H1 (cell line): ENCODE measurements at regions not wholly inside any gene's neighbourhood (a gene's known extent, or its start where the extent isn't known, plus 50 kb on each side); places are given as distances from the start of the nearest gene placed in this dataset.

ENCODE experiments used
- CTCF ChIA-PET: fragments of 300-600 bp; sonication (Branson Sonifier 250); formaldehyde crosslinking; loops from one replicate; lab custom pipeline; 2021; ENCODE audit not compliant: partially characterized antibody; lab: Charles Lee
- POLR2A ChIA-PET: fragments of 300-600 bp; sonication (Branson Sonifier 250); formaldehyde crosslinking; loops from one replicate; lab custom pipeline; 2021; ENCODE audit warnings: inconsistent platforms; ENCODE audit not compliant: partially characterized antibody; lab: Charles Lee
- DNase-seq, 2 experiments: peaks; one replicate each; pipeline versions ENCODE4 v3.0.0 to v3.0.0-alpha.2; 2010 to 2022; ENCODE audit warnings: low spot score in 2 of 2, low read depth in 1 of 2, mixed read lengths in 1 of 2
- FAIRE-seq: peaks from 2 replicates; lab custom pipeline; 2011; peaks lifted over from hg19 to GRCh38; lab: Jason Lieb, UNC
- H2AFZ ChIP-seq: 2 replicates; pipeline ENCODE4 v1.8.1; 2012; ENCODE audit warnings: low read length, inconsistent platforms
- H2AK5ac ChIP-seq: 2 replicates; pipeline ENCODE4 v1.6.1; 2013; ENCODE audit warnings: low read depth, low read length
- H2BK120ac ChIP-seq: replicated peaks from 2 replicates; pipeline ENCODE3; 2013; ENCODE audit warnings: low read depth, low read length, inconsistent platforms
- H2BK12ac ChIP-seq: 2 replicates; pipeline ENCODE4 v1.6.1; 2013; ENCODE audit warnings: low read depth, low read length
- H2BK15ac ChIP-seq: 2 replicates; pipeline ENCODE4 v1.6.1; 2013; ENCODE audit warnings: low read length
- H2BK20ac ChIP-seq: 2 replicates; pipeline ENCODE4 v1.6.1; 2013; ENCODE audit warnings: low read length
- H2BK5ac ChIP-seq: 2 replicates; pipeline ENCODE4 v1.6.1; 2013; ENCODE audit warnings: low read depth, low read length
- H3K14ac ChIP-seq: 2 replicates; pipeline ENCODE4 v1.6.1; 2013; ENCODE audit warnings: inconsistent platforms; ENCODE audit not compliant: insufficient read length
- H3K18ac ChIP-seq: 2 replicates; pipeline ENCODE4 v1.6.1; 2013; ENCODE audit warnings: low read length; ENCODE audit errors: extremely low read depth
- H3K23ac ChIP-seq: 2 replicates; pipeline ENCODE4 v1.6.1; 2013; ENCODE audit warnings: inconsistent platforms; ENCODE audit not compliant: insufficient read length
- H3K23me2 ChIP-seq: 2 replicates; pipeline ENCODE4 v1.6.1; 2013; ENCODE audit warnings: low read depth, low read length
- H3K27ac ChIP-seq: 2 replicates; pipeline ENCODE4 v1.6.1; 2011; ENCODE audit warnings: low read depth, low read length, inconsistent platforms
- H3K27me3 ChIP-seq, 4 experiments: replicated peaks in 1 of 4; 1 replicate in 1 of 4; 2 replicates in 3 of 4; pipeline versions ENCODE4 v1.6.1 to v1.8.1; 2011 to 2013; ENCODE audit warnings: low read length in 3 of 4, mild to moderate bottlenecking in 3 of 4, inconsistent platforms in 2 of 4, mixed read lengths in 2 of 4, moderate library complexity in 1 of 4; ENCODE audit not compliant: control insufficient read depth in 3 of 4, insufficient read depth in 3 of 4; ENCODE audit errors: extremely low read depth in 1 of 4
- H3K36me3 ChIP-seq, 4 experiments: 2 replicates each; pipeline versions ENCODE4 v1.6.1 to v1.8.1; 2011 to 2013; ENCODE audit warnings: mild to moderate bottlenecking in 4 of 4, low read length in 3 of 4, moderate library complexity in 2 of 4, control low read depth in 1 of 4, inconsistent platforms in 1 of 4; ENCODE audit not compliant: insufficient read depth in 4 of 4, control insufficient read depth in 2 of 4
- H3K4ac ChIP-seq: replicated peaks from 2 replicates; pipeline ENCODE3; 2013; ENCODE audit warnings: low read length, low read depth, mixed read lengths, inconsistent platforms; ENCODE audit not compliant: insufficient read length
- H3K4me1 ChIP-seq, 4 experiments: replicated peaks in 1 of 4; 1 replicate in 1 of 4; 2 replicates in 3 of 4; pipeline versions ENCODE4 v1.6.1 to v1.8.1; 2011 to 2013; ENCODE audit warnings: low read length in 3 of 4, inconsistent platforms in 2 of 4, mixed read lengths in 1 of 4; ENCODE audit not compliant: insufficient read depth in 4 of 4, control insufficient read depth in 3 of 4
- H3K4me2 ChIP-seq, 2 experiments: 2 replicates each; pipeline versions ENCODE4 v1.6.1 to v1.8.1; 2011 to 2013; ENCODE audit warnings: low read depth in 2 of 2, low read length in 2 of 2, control low read depth in 1 of 2, inconsistent platforms in 1 of 2, mild to moderate bottlenecking in 1 of 2; ENCODE audit not compliant: insufficient read depth in 1 of 2
- H3K4me3 ChIP-seq, 4 experiments: fragments of 200-600, 300-600 bp in 1 of 4; sonication (generic), shearing (Covaris generic), sonication (Bioruptor Twin) in 1 of 4; 2 replicates each; pipeline versions ENCODE4 v1.5.1 to v1.8.1; 2011 to 2016; ENCODE audit warnings: low read length in 4 of 4, low read depth in 3 of 4, control low read depth in 2 of 4, inconsistent platforms in 2 of 4, mild to moderate bottlenecking in 2 of 4, mixed read lengths in 1 of 4, moderate library complexity in 1 of 4; ENCODE audit not compliant: insufficient read depth in 2 of 4; ENCODE audit errors: extremely low read depth in 1 of 4
- H3K56ac ChIP-seq: replicated peaks from 2 replicates; pipeline ENCODE3; 2013; ENCODE audit warnings: low read depth, mild to moderate bottlenecking, mixed read lengths, low read length, inconsistent platforms; ENCODE audit not compliant: insufficient read length
- H3K79me1 ChIP-seq: 2 replicates; pipeline ENCODE4 v1.6.1; 2013; ENCODE audit warnings: low read depth, low read length, control low read depth
- H3K79me2 ChIP-seq, 2 experiments: 2 replicates each; pipeline versions ENCODE4 v1.6.1 to v1.8.1; 2012 to 2013; ENCODE audit warnings: low read length in 2 of 2, mild to moderate bottlenecking in 2 of 2, inconsistent platforms in 1 of 2; ENCODE audit not compliant: insufficient read depth in 2 of 2, control insufficient read depth in 1 of 2
- H3K9ac ChIP-seq, 4 experiments: replicated peaks in 1 of 4; 1 replicate in 1 of 4; 2 replicates in 3 of 4; pipeline versions ENCODE4 v1.6.1 to v1.8.1; 2011 to 2013; ENCODE audit warnings: low read depth in 3 of 4, low read length in 3 of 4, control low read depth in 2 of 4, mild to moderate bottlenecking in 2 of 4, moderate library complexity in 2 of 4, inconsistent platforms in 1 of 4; ENCODE audit errors: extremely low read depth in 1 of 4
- H3K9me3 ChIP-seq, 2 experiments: 2 replicates each; pipeline versions ENCODE4 v1.6.1 to v1.8.1; 2012 to 2013; ENCODE audit warnings: mild to moderate bottlenecking in 2 of 2, moderate library complexity in 2 of 2, control low read depth in 1 of 2, inconsistent platforms in 1 of 2, low read depth in 1 of 2, low read length in 1 of 2, mixed read lengths in 1 of 2; ENCODE audit not compliant: insufficient read depth in 2 of 2
- H4K20me1 ChIP-seq, 2 experiments: replicated peaks in 1 of 2; 2 replicates each; pipeline versions ENCODE3 to v1.8.1; 2011 to 2013; ENCODE audit warnings: inconsistent platforms in 2 of 2, low read length in 2 of 2, mild to moderate bottlenecking in 1 of 2; ENCODE audit not compliant: insufficient read depth in 2 of 2, control insufficient read depth in 1 of 2
- H4K5ac ChIP-seq: 2 replicates; pipeline ENCODE4 v1.6.1; 2013; ENCODE audit warnings: low read length, low read depth, mixed read lengths, inconsistent platforms; ENCODE audit not compliant: insufficient read length
- H4K8ac ChIP-seq: 2 replicates; pipeline ENCODE4 v1.8.0; 2013; ENCODE audit warnings: mild to moderate bottlenecking, moderate library complexity, low read length, inconsistent platforms; ENCODE audit not compliant: insufficient read depth; ENCODE audit errors: extremely low read depth
- H4K91ac ChIP-seq: replicated peaks from 2 replicates; pipeline ENCODE3; 2013; ENCODE audit warnings: low read length, mixed read lengths, inconsistent platforms; ENCODE audit not compliant: insufficient read length
- CTBP2 ChIP-seq: IDR thresholded peaks from 2 replicates; pipeline ENCODE4 v1.7.0; 2011; ENCODE audit warnings: borderline replicate concordance, mild to moderate bottlenecking, moderate library complexity, mixed read lengths, low read length; ENCODE audit not compliant: insufficient read depth, insufficient read length
- EGR1 ChIP-seq: IDR thresholded peaks from 2 replicates; pipeline ENCODE4 v1.6.1; 2011; ENCODE audit warnings: low read depth, low read length, borderline replicate concordance
- EZH2 ChIP-seq: fragments of 200-600 bp; sonication (generic); IDR thresholded peaks from 2 replicates; pipeline ENCODE4 v1.7.1; 2012; ENCODE audit warnings: low read depth, mild to moderate bottlenecking, moderate library complexity, low read length, inconsistent platforms; ENCODE audit not compliant: severe bottlenecking
- HDAC6 ChIP-seq: IDR thresholded peaks from one replicate; pipeline ENCODE4 v1.7.1; 2012; ENCODE audit warnings: low read depth, mild to moderate bottlenecking, inconsistent platforms, low read length, moderate library complexity
- KDM1A ChIP-seq: fragments of 200-600, 300-600 bp; sonication (generic); IDR thresholded peaks from 2 replicates; pipeline ENCODE4 v1.7.1; 2016; ENCODE audit warnings: mild to moderate bottlenecking, low read length, borderline replicate concordance
- MAFK ChIP-seq: IDR thresholded peaks from 2 replicates; pipeline ENCODE4 v1.6.1; 2012; ENCODE audit warnings: low read depth, mild to moderate bottlenecking, improper control_type of control experiment, low read length
- NANOG ChIP-seq: IDR thresholded peaks from 2 replicates; pipeline ENCODE4 v1.6.1; 2011; ENCODE audit warnings: low read length, low read depth, mild to moderate bottlenecking, inconsistent platforms; ENCODE audit not compliant: insufficient read depth, poor library complexity, severe bottlenecking
- POLR2AphosphoS5 ChIP-seq: IDR thresholded peaks from 2 replicates; pipeline ENCODE4 v1.6.1; 2011; ENCODE audit warnings: low read depth, low read length
- RFX5 ChIP-seq: IDR thresholded peaks from 2 replicates; pipeline ENCODE4 v1.6.1; 2011; ENCODE audit warnings: low read depth, low read length, improper control_type of control experiment, borderline replicate concordance
- SIRT6 ChIP-seq: IDR thresholded peaks from one replicate; pipeline ENCODE4 v1.7.1; 2012; ENCODE audit warnings: low read length, inconsistent platforms
- SP4 ChIP-seq: IDR thresholded peaks from 2 replicates; pipeline ENCODE4 v1.6.1; 2012; ENCODE audit warnings: low read length, inconsistent platforms
- SRF ChIP-seq: IDR thresholded peaks from 2 replicates; pipeline ENCODE4 v1.6.1; 2011; ENCODE audit warnings: mild to moderate bottlenecking, low read depth, low read length, moderate library complexity
- WGBS, 2 experiments: shearing (Covaris generic) in 1 of 2; methylation state at CpG; one replicate each; pipeline versions ENCODE4 v1.1.6 to v1.1.7; 2013 to 2015; ENCODE audit warnings: low lambda C conversion rate in 2 of 2, mixed read lengths in 2 of 2, inconsistent platforms in 1 of 2, low coverage in 1 of 2, missing lambda C conversion rate in 1 of 2; ENCODE audit not compliant: insufficient replicate concordance in 2 of 2, insufficient coverage in 1 of 2, insufficient read length in 1 of 2; ENCODE audit errors: extremely low coverage in 1 of 2, missing lambda C conversion rate in 1 of 2; 5-methylcytosine and 5-hydroxymethylcytosine counted together

- no peak for TF ChIP-seq EZH2
- TF ChIP-seq RFX5: no peak
- TF ChIP-seq MAFK: no peak
- TF ChIP-seq SRF: no peak
- TF ChIP-seq CTBP2: no peak
- no peak for TF ChIP-seq SP4
- no peak for TF ChIP-seq SIRT6
- no peak for TF ChIP-seq POLR2AphosphoS5
- TF ChIP-seq NANOG: no peak
- TF ChIP-seq EGR1: no peak
- TF ChIP-seq KDM1A: no peak
- no peak for TF ChIP-seq HDAC6
- Histone ChIP-seq H4K20me1 (no peaks in the 10 kb centered on the region), H3K79me1 (no peaks in the 10 kb centered on the region), H3K18ac (no peak overlapping the region), H3K4me3 (no peak overlapping the region), H2BK120ac (no peak overlapping the region), H4K5ac (no peak overlapping the region), H3K23ac (no peak overlapping the region), H3K14ac (no peak overlapping the region), H4K8ac (no peak overlapping the region), H3K4ac (no peak overlapping the region), H2AK5ac (no peak overlapping the region), H3K9ac (no peak overlapping the region), H3K4me2 (no peak overlapping the region), H2BK12ac (no peak overlapping the region), H3K27me3 (no peaks in the 10 kb centered on the region), H3K9me3 (no peaks in the 10 kb centered on the region), H3K36me3 (no peaks in the 10 kb centered on the region), H3K23me2 (no peaks in the 10 kb centered on the region), H2BK5ac (no peak overlapping the region), H3K79me2 (no peaks in the 10 kb centered on the region), H3K56ac (no peak overlapping the region), H2BK15ac (no peak overlapping the region), H4K91ac (no peak overlapping the region), H2BK20ac (no peak overlapping the region), H2AFZ (no peak overlapping the region), H3K4me1 (no peaks in the 10 kb centered on the region), H3K27ac (no peak overlapping the region)
- DNase-seq (no peak), FAIRE-seq (no peak)
- WGBS, 2 experiments: 93% methylated on average over 7 of the region's 7 CpGs; no CpG with 5 or more reads in 1 of the 2 experiments
- ChIA-PET POLR2A (no interaction called here), CTCF (interaction anchor here (1.2 to 1.5 kb wide), 5 partner anchors 18 to 349 kb away, joined by 3 to 6 read pairs (median 4); no protein-coding TSS in a partner anchor)
Observed at GRCh38 chr3:159609625-159610024, 379.0 kb upstream of the IL12A start.
